ENCODE measurements at regions not wholly inside any gene's neighbourhood (a gene's known extent, or its start where the extent isn't known, plus 50 kb on each side); places are given as distances from the start of the nearest gene placed in this dataset.

GRCh38 chr2:85939131-85939530 lies 50.3 kb upstream of the ST3GAL5 start:
- H2AFZ ChIP-seq (ENCODE audit: low read length), result no peak overlapping the region
- H3K9me3 ChIP-seq (ENCODE audit: control insufficient read depth, insufficient read depth, low read depth, low read length), result no peaks in the 10 kb centered on the region
- no peaks in the 10 kb centered on the region for H4K20me1 ChIP-seq (ENCODE audit: control insufficient read depth, extremely low read depth, insufficient read depth, low read length)
- no peaks in the 10 kb centered on the region for H3K79me2 ChIP-seq (ENCODE audit: control insufficient read depth, insufficient read depth, low read length)
- no peaks in the 10 kb centered on the region for H3K4me1 ChIP-seq (ENCODE audit: control insufficient read depth, extremely low read depth, insufficient read depth, low read length)
- H3K27me3 ChIP-seq (ENCODE audit: control insufficient read depth, insufficient read depth, low read length), result peaks cover 2% of the 10 kb centered on the region
- DNase-seq (ENCODE audit: low read depth in 2 of 2), result no peak
- no peaks in the 10 kb centered on the region for H3K36me3 ChIP-seq (ENCODE audit: control insufficient read depth, insufficient read depth, low read length)
- no peak overlapping the region for H3K4me3 ChIP-seq (replicated peaks in 1 of 4; ENCODE audit: control extremely low read depth in 1 of 4, insufficient read depth in 1 of 4, low read depth in 3 of 4, low read length in 4 of 4)
- no peak overlapping the region for H3K27ac ChIP-seq (ENCODE audit: insufficient read depth, low read length)
- TF ChIP-seq EZH2 (IDR thresholded peaks at IDR 0.05; ENCODE audit: low read length, missing control alignments) (no peak), CTCF (conservative IDR thresholded peaks at IDR 0.05 in 1 of 2, IDR thresholded peaks at IDR 0.05 in 1 of 2; ENCODE audit: low read depth in 1 of 2, low read length in 2 of 2) (no peak)
- H3K9ac ChIP-seq (ENCODE audit: insufficient read depth, low read length), result no peak overlapping the region
- no peak overlapping the region for H3K4me2 ChIP-seq (ENCODE audit: extremely low read depth, insufficient read depth, low read length)
